Prostate gland (tissue), 2 donors: ENCODE measurements at regions not wholly inside any gene's neighbourhood (a gene's known extent, or its start where the extent isn't known, plus 50 kb on each side); places are given as distances from the start of the nearest gene placed in this dataset.

Source experiments
- CTCF ChIP-seq, 4 experiments: fragments of 200-600 bp in 2 of 4; fragments of 450-650 bp in 2 of 4; sonication (generic) in 2 of 4; IDR thresholded peaks; 1 replicate in 3 of 4; 2 replicates in 1 of 4; pipeline ENCODE4 v1.5.1; 2016 to 2019; ENCODE audit warnings: antibody characterized with exemption in 4 of 4, mild to moderate bottlenecking in 2 of 4, moderate library complexity in 2 of 4
- POLR2A ChIP-seq: fragments of 450-650 bp; IDR thresholded peaks from one replicate; pipeline ENCODE4 v1.6.1; 2016; ENCODE audit warnings: antibody characterized with exemption, mild to moderate bottlenecking
- POLR2AphosphoS5 ChIP-seq: sonication (generic); formaldehyde crosslinking; IDR thresholded peaks from one replicate; pipeline ENCODE4 v1.6.1; 2017; ENCODE audit warnings: antibody characterized with exemption

DNA sequence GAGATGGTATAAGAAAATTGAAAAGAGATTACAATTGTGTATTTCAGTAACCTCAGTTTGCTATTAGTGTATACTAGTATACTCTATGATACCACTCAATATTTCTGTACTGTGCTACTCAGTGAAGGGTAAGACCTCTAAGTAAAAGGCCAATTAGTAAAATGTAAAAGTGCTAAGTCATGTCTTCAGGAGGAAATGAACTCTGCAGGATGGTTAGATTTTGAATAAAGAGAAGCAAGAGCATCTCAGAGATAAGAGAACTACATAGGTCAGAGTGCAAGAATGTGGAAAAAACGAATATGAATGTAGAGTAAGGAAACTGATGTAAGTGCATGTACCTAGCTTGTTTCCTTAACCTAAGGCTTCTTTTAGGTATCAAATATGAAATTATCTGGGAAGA, 796.6 kb upstream of the GBE1 start:
- TF ChIP-seq CTCF (IDR thresholded peaks at IDR 0.05) (no peak), POLR2A (no peak), POLR2AphosphoS5 (no peak)
